Hematopoietic multipotent progenitor cell (in vitro differentiated cells): ENCODE measurements at regions not wholly inside any gene's neighbourhood (a gene's known extent, or its start where the extent isn't known, plus 50 kb on each side); places are given as distances from the start of the nearest gene placed in this dataset.

Experiments
- DNase-seq, 3 donors: peaks; one replicate each; pipeline ENCODE4 v3.0.0-alpha.2; 2011 to 2015; ENCODE audit warnings: low read depth in 2 of 3, low spot score in 2 of 3

GRCh38 chr4:27703771-27704170 is 843.1 kb downstream of the STIM2 start:
- no peak for DNase-seq

DNA sequence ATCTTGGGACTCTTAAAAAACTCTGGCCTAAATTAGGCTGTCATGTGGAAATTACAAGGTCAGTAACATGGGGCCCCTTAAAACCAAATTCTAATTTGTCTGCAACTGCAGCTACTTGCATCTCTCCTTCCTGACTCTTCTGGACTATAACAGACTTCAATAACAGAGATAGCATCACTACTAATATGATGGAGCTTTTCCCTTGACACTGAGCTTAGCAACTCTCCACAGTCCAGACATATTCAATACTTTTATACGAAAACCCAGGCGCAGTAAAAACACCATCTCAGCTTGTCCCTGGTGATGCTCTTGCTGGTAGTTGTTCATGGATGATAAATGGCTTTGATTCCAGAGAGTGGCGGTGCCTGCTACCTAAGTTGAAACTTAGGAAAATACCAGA is 850.4 kb downstream of the STIM2 start:
- no peak for DNase-seq

GRCh38 chr4:27714073-27714472 is 853.4 kb downstream of the STIM2 start:
- DNase-seq, result no peak

DNA sequence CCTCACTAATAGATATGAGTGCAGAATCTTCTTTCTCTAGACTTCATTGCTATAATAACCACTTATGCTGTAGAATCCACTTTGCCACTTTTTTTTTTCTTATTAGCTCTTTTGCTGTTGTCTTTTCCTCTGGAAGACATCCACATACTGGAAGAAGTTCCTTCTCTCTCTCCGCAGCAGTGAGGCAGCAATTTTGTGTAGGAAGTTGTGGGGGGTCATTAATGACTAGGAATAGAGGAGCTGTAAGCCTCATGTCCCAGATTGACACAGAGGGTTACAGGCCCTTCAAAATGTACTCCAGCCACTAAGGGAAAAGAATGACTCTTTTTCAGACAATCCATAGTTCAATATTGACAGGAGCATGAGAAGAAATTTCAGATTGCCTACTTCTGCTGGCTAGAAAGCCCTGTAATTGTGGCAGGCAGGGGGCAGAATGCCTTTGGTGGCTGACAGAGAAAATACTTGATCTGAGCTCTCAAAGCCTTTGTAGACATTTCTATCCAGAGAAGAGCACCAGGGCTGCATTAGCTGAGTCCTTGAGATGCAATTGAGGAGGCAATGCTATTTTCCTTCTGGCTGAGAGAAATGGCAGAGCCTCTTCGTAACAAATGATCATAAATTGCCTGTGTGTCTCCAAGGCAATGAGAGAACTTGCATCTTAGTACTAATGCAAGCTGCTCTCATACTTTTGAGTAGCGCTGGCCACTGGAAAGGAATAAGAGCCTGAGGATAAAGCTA is 856.2 kb downstream of the STIM2 start:
- DNase-seq, result no peak

GRCh38 chr4:27717431-27717755 is 856.8 kb downstream of the STIM2 start:
- DNase-seq, result no peak

- no peak for DNase-seq
Observed at GRCh38 chr4:27720010-27720766, 859.5 kb downstream of the STIM2 start.

- no peak for DNase-seq
Observed at GRCh38 chr4:27721193-27721592, 860.6 kb downstream of the STIM2 start.

DNA sequence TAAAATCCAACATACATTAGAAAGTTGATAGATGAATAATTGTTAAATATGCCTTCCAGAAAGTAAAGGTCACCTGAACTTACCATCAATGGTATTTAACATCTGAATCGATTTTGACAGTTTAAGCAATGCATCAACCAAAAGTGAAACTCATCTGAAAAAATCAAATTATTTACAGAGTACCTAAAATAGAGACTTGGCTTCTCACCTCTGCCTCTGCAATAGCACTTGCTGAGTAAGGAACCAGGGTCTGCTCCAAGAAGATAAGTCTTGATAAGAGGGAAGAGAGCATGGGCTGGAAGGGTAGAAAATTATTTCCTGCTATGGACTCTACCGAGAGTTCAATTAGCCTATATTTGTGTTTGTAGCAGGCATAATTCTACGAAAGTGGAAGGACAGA is 868.3 kb downstream of the STIM2 start:
- no peak for DNase-seq

GRCh38 chr4:27742816-27743215 is 882.2 kb downstream of the STIM2 start:
- no peak for DNase-seq

- no peak for DNase-seq
Observed at GRCh38 chr4:27759611-27760575, 899.3 kb downstream of the STIM2 start.

GRCh38 chr4:27763830-27764525 is 903.3 kb downstream of the STIM2 start:
- DNase-seq, result no peak

DNA sequence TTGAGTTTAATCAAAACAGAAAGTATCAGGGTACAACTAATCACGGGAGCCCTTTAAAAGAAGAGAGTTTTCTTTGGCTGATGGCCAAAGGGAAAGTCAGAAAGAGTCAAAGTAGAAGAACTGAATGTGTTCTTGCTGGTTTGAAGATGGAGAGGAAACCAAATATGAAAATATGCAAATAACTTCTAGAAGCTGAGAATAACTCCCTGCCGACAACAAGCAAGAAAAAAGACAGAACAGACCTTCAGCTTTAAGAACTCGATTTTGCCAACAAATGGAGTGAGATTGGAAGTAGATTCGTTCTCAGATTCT is 903.8 kb downstream of the STIM2 start:
- DNase-seq, result no peak

DNA sequence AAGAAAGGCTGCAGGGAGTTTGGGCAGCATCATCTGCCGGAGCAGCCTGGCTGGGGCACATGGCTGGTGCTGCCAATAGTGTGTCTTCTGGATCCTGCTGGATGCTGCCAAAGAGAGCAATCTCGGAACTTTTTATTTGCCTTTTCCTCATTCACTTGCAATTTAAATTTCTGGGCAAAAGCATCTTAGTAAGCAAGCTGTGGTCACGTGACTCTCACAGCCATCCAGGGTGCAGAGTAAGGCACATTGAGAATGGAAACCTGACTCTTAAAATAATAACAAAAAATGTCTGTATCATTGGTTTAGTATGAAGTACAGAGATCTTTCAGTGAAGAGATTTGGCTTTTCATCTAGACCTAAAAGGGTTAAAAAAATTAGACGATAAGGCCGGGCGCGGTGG is 910.3 kb downstream of the STIM2 start:
- no peak for DNase-seq

- DNase-seq, result no peak
Observed at GRCh38 chr4:27775156-27775555, 914.5 kb downstream of the STIM2 start.

- no peak for DNase-seq
Observed at GRCh38 chr4:27779827-27780226, 919.2 kb downstream of the STIM2 start.

DNA sequence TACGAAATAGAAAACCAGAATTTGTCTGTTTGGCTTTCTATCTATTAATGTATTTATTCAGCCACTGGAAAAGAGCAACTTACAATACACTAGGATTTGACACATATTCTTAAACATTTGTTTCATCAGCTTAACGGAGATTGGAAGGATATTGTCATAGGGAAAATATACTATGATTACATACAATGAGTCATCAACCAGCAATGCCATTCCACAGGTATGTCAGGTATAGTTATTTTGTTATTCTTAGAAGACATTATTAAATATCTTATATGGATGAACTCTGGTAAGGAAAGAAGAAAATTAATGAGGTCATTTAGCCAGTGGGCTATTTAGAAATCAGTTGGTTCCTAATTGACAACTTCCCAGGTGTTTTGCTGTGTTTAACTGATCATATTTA is 926.6 kb downstream of the STIM2 start:
- DNase-seq, result no peak

DNA sequence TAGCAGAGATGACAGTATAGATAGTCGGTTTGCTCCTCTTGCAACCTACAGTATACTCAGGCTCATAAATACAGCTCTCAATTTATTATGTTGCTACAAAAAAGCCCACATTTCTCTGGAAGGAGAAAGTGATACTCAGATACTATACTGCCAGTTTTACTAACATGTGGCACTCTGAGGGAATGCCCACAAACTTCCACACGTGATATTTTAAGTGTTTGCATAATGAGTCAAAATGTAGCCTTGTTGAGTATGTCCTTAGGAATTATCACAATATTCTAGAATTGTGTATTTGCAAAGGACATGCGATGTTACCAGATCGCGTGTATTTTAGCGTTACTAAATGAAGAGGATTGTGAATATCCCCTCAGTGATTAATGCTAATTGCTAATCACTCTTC is 929.1 kb downstream of the STIM2 start:
- no peak for DNase-seq

- no peak for DNase-seq
Observed at GRCh38 chr4:27790911-27791310, 930.3 kb downstream of the STIM2 start.

DNA sequence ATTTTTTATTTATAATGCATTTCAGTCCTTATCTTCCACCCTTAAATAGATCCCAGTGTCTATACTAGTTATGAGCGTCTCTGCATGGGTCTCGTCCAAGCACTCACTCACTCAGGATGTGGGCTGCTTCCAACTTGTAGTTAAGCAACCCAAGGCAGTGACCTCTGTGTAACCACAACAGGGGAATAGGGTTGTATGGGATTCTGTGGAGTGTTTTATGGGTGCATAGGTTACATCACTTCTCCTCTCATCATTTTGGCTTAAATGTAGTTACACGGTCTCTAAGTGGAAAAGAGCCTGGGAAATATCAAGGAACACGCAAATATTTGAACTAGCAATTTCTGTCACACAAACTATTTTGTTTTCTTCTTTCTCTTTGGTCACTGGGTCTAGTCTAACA is 931.0 kb downstream of the STIM2 start:
- no peak for DNase-seq

- no peak for DNase-seq
Observed at GRCh38 chr4:27807207-27807606, 946.6 kb downstream of the STIM2 start.

DNA sequence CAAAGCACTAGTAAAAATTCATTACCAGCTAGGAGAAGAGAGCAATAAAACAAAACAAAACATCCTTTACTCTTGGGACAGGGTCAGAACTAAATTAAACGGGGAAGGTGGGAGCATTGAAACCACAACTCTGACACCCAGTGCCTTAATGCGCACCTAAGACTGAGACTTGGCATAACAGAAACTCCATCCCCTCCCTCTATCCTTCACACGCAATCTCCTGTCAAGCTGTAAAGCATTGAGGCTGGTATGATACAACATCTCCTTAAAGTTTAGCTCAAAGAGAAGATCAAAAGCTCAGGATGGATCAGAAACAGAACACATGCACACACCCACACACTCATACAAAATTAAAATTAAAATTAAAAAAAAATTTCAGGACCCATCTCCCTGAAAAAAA is 951.3 kb downstream of the STIM2 start:
- DNase-seq, result no peak
